ENCODE measurements at regions not wholly inside any gene's neighbourhood (a gene's known extent, or its start where the extent isn't known, plus 50 kb on each side); places are given as distances from the start of the nearest gene placed in this dataset.

- no peak for DNase-seq (ENCODE audit: low read depth, low spot score)
- Histone ChIP-seq H4K20me1 (ENCODE audit: insufficient read depth) (no peaks in the 10 kb centered on the region), H3K9ac (ENCODE audit: low read length) (no peak overlapping the region), H3K9me2 (ENCODE audit: insufficient read depth) (no peaks in the 10 kb centered on the region), H2AFZ (ENCODE audit: low read depth, low read length, poor library complexity, severe bottlenecking) (no peak overlapping the region), H3K4me2 (ENCODE audit: low read length) (no peak overlapping the region), H3K27ac (ENCODE audit: low read depth, low read length) (no peak overlapping the region), H3K4me3 (replicated peaks in 1 of 2; ENCODE audit: low read depth in 1 of 2, low read length in 2 of 2) (no peak overlapping the region), H3K9me3 (ENCODE audit: control insufficient read depth in 1 of 2, insufficient read depth in 1 of 2, low read depth in 1 of 2, low read length in 2 of 2) (no peaks in the 10 kb centered on the region), H3K79me2 (ENCODE audit: insufficient read depth, low read length) (no peaks in the 10 kb centered on the region), H3K27me3 (ENCODE audit: insufficient read depth, low read length) (no peaks in the 10 kb centered on the region), H3K4me1 (ENCODE audit: control insufficient read depth in 1 of 2, insufficient read depth in 2 of 2, low read length in 2 of 2) (no peaks in the 10 kb centered on the region), H3K36me3 (ENCODE audit: control insufficient read depth in 1 of 2, insufficient read depth in 2 of 2, low read length in 2 of 2) (no peaks in the 10 kb centered on the region)
- TF ChIP-seq SIN3A (IDR thresholded peaks at IDR 0.05; ENCODE audit: low read depth), result no peak
- TF ChIP-seq EZH2phosphoT487 (IDR thresholded peaks at IDR 0.05; ENCODE audit: borderline replicate concordance), result no peak
- TF ChIP-seq, protein P1, sequence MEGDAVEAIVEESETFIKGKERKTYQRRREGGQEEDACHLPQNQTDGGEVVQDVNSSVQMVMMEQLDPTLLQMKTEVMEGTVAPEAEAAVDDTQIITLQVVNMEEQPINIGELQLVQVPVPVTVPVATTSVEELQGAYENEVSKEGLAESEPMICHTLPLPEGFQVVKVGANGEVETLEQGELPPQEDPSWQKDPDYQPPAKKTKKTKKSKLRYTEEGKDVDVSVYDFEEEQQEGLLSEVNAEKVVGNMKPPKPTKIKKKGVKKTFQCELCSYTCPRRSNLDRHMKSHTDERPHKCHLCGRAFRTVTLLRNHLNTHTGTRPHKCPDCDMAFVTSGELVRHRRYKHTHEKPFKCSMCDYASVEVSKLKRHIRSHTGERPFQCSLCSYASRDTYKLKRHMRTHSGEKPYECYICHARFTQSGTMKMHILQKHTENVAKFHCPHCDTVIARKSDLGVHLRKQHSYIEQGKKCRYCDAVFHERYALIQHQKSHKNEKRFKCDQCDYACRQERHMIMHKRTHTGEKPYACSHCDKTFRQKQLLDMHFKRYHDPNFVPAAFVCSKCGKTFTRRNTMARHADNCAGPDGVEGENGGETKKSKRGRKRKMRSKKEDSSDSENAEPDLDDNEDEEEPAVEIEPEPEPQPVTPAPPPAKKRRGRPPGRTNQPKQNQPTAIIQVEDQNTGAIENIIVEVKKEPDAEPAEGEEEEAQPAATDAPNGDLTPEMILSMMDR (IDR thresholded peaks at IDR 0.05 in 2 of 3, conservative IDR thresholded peaks at IDR 0.05 in 1 of 3; ENCODE audit: borderline replicate concordance in 1 of 3, insufficient read depth in 1 of 3, low read depth in 2 of 3, low read length in 2 of 3), result no peak
- no peak for TF ChIP-seq ELF1 (IDR thresholded peaks at IDR 0.05; ENCODE audit: borderline replicate concordance, low read depth)
- no peak for TF ChIP-seq YY1 (IDR thresholded peaks at IDR 0.05; ENCODE audit: extremely low read depth, insufficient replicate concordance, low read depth, low read length)
- no peak for TF ChIP-seq RAD21 (IDR thresholded peaks at IDR 0.05; ENCODE audit: low read depth)
- TF ChIP-seq POLR2A (IDR thresholded peaks at IDR 0.05; ENCODE audit: borderline replicate concordance, extremely low read depth, insufficient read depth, insufficient read length), result no peak
- TF ChIP-seq CEBPB (IDR thresholded peaks at IDR 0.05; ENCODE audit: low read depth), result no peak
- no peak for TF ChIP-seq FOSL1 (IDR thresholded peaks at IDR 0.05; ENCODE audit: low read depth)
- TF ChIP-seq, protein P2, sequence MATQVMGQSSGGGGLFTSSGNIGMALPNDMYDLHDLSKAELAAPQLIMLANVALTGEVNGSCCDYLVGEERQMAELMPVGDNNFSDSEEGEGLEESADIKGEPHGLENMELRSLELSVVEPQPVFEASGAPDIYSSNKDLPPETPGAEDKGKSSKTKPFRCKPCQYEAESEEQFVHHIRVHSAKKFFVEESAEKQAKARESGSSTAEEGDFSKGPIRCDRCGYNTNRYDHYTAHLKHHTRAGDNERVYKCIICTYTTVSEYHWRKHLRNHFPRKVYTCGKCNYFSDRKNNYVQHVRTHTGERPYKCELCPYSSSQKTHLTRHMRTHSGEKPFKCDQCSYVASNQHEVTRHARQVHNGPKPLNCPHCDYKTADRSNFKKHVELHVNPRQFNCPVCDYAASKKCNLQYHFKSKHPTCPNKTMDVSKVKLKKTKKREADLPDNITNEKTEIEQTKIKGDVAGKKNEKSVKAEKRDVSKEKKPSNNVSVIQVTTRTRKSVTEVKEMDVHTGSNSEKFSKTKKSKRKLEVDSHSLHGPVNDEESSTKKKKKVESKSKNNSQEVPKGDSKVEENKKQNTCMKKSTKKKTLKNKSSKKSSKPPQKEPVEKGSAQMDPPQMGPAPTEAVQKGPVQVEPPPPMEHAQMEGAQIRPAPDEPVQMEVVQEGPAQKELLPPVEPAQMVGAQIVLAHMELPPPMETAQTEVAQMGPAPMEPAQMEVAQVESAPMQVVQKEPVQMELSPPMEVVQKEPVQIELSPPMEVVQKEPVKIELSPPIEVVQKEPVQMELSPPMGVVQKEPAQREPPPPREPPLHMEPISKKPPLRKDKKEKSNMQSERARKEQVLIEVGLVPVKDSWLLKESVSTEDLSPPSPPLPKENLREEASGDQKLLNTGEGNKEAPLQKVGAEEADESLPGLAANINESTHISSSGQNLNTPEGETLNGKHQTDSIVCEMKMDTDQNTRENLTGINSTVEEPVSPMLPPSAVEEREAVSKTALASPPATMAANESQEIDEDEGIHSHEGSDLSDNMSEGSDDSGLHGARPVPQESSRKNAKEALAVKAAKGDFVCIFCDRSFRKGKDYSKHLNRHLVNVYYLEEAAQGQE (IDR thresholded peaks at IDR 0.05; ENCODE audit: low read depth), result no peak
- no peak for TF ChIP-seq EGR1 (IDR thresholded peaks at IDR 0.05; ENCODE audit: low read depth)
- TF ChIP-seq SP1 (IDR thresholded peaks at IDR 0.05; ENCODE audit: low read depth), result no peak
- no peak for TF ChIP-seq ZNF274 (IDR thresholded peaks at IDR 0.05; ENCODE audit: low read depth, low read length)
- TF ChIP-seq, protein P3, sequence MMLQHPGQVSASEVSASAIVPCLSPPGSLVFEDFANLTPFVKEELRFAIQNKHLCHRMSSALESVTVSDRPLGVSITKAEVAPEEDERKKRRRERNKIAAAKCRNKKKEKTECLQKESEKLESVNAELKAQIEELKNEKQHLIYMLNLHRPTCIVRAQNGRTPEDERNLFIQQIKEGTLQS (IDR thresholded peaks at IDR 0.05), result no peak
- no peak for TF ChIP-seq EZH2 (IDR thresholded peaks at IDR 0.05)
- no peak for TF ChIP-seq ZBTB33 (IDR thresholded peaks at IDR 0.05; ENCODE audit: extremely low read depth, insufficient replicate concordance, low read length)
- no peak for TF ChIP-seq POLR2AphosphoS5 (IDR thresholded peaks at IDR 0.05; ENCODE audit: low read depth, low read length)
- TF ChIP-seq JUND (IDR thresholded peaks at IDR 0.05), result no peak
- TF ChIP-seq SRF (IDR thresholded peaks at IDR 0.05; ENCODE audit: low read depth), result no peak
- intact Hi-C loops (cut with micrococcal nuclease), result no loop called here
- ATAC-seq, result no peak
- ChIA-PET CTCF (no interaction called here), POLR2A (no interaction called here), RAD21 (ENCODE audit: low non-redundant PET in 1 of 2, low total read pairs in 2 of 2, uncharacterized antibody in 2 of 2, unreplicated experiment in 2 of 2) (no interaction called here)
- no TSS peak for BruUV-seq (replicated peaks)
Measured at GRCh38 chr5:100188778-100189177, 346.4 kb upstream of the FAM174A start.
